PFSK-1 (cell line): ENCODE measurements at regions not wholly inside any gene's neighbourhood (a gene's known extent, or its start where the extent isn't known, plus 50 kb on each side); places are given as distances from the start of the nearest gene placed in this dataset.

ENCODE experiments used
- POLR2AphosphoS5 ChIP-seq: IDR thresholded peaks from 2 replicates; pipeline ENCODE4 v1.6.1; 2012; ENCODE audit warnings: low read depth, mild to moderate bottlenecking, control low read depth, low read length, moderate library complexity
- SIN3A ChIP-seq: IDR thresholded peaks from 2 replicates; pipeline ENCODE4 v1.6.1; 2012; ENCODE audit warnings: mild to moderate bottlenecking, low read length, moderate library complexity, borderline replicate concordance; ENCODE audit not compliant: insufficient read depth
- TAF1 ChIP-seq: IDR thresholded peaks from 2 replicates; pipeline ENCODE4 v1.6.1; 2012; ENCODE audit warnings: low read length, control low read depth, borderline replicate concordance; ENCODE audit not compliant: insufficient read depth
- TF ChIP-seq, protein P1 (sequence below), 2 experiments: IDR thresholded peaks; 2 replicates each; pipeline versions ENCODE4 v1.6.1 to v1.8.0; 2011 to 2012; ENCODE audit warnings: low read depth in 2 of 2, low read length in 2 of 2, control low read depth in 1 of 2, inconsistent platforms in 1 of 2, mild to moderate bottlenecking in 1 of 2, moderate library complexity in 1 of 2; ENCODE audit not compliant: insufficient read depth in 1 of 2

GRCh38 chr12:111055181-111055880 lies 135.0 kb upstream of the MYL2 start:
- TF ChIP-seq POLR2AphosphoS5, result no peak
- no peak for TF ChIP-seq SIN3A
- TF ChIP-seq, protein P1, sequence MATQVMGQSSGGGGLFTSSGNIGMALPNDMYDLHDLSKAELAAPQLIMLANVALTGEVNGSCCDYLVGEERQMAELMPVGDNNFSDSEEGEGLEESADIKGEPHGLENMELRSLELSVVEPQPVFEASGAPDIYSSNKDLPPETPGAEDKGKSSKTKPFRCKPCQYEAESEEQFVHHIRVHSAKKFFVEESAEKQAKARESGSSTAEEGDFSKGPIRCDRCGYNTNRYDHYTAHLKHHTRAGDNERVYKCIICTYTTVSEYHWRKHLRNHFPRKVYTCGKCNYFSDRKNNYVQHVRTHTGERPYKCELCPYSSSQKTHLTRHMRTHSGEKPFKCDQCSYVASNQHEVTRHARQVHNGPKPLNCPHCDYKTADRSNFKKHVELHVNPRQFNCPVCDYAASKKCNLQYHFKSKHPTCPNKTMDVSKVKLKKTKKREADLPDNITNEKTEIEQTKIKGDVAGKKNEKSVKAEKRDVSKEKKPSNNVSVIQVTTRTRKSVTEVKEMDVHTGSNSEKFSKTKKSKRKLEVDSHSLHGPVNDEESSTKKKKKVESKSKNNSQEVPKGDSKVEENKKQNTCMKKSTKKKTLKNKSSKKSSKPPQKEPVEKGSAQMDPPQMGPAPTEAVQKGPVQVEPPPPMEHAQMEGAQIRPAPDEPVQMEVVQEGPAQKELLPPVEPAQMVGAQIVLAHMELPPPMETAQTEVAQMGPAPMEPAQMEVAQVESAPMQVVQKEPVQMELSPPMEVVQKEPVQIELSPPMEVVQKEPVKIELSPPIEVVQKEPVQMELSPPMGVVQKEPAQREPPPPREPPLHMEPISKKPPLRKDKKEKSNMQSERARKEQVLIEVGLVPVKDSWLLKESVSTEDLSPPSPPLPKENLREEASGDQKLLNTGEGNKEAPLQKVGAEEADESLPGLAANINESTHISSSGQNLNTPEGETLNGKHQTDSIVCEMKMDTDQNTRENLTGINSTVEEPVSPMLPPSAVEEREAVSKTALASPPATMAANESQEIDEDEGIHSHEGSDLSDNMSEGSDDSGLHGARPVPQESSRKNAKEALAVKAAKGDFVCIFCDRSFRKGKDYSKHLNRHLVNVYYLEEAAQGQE (IDR thresholded peaks at IDR 0.05; ENCODE audit: insufficient read depth in 1 of 2, low read depth in 2 of 2, low read length in 2 of 2), result no peak
- no peak for TF ChIP-seq TAF1
